ENCODE measurements at regions not wholly inside any gene's neighbourhood (a gene's known extent, or its start where the extent isn't known, plus 50 kb on each side); places are given as distances from the start of the nearest gene placed in this dataset.

DNA sequence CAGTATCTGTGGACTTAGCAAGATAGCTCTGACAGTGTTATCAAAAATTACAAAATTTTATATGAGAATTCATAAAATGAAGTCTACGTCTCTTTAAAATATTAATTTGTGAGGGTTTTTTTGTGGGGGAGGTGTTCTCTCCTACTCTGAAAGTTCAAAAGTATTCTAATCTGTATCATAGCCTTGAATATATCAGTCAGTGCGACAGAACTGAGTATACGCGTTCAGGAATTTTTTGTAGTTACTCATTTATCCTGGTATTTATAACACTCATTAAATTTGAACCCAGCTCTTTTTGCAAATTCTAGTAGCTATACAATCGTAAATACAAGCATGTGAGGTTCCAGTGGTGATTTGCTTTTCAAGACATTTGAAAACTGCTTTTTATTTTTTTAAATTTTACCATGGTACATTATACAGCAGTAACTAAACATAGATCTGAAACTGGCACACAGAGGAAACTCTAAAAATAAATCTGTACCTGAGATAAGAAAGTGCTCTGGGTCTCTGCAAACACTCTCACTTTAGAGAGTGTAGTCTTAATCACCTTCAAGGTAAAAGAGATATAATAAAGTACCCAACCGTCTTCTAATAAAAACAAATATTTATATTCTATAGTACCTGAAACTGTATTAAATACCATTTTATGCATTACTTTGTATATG, 178.4 kb upstream of the ADAMTS5 start:
- no peak for DNase-seq (ENCODE audit: low spot score)

DNA sequence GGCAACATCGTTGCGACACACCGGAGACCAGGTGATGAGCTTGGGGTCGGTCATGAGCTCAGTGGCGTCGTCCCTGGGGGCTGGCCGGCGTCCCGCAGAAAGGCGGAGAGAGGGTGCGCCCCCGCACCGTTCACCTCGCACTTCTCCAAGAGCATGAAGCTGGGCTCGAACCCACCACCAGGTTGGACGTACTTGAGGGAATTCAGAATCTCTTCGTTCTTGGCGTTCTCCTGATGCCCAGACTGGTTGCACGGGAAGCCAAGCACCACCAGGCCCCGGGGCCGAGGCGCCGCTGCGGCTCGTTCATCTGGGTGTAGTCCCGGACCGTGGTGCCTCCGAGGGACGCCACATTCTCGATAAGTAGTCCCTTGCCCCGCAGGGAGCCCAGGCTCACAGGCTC, 176.6 kb upstream of the ADAMTS5 start:
- DNase-seq (ENCODE audit: low spot score) = no peak

DNA sequence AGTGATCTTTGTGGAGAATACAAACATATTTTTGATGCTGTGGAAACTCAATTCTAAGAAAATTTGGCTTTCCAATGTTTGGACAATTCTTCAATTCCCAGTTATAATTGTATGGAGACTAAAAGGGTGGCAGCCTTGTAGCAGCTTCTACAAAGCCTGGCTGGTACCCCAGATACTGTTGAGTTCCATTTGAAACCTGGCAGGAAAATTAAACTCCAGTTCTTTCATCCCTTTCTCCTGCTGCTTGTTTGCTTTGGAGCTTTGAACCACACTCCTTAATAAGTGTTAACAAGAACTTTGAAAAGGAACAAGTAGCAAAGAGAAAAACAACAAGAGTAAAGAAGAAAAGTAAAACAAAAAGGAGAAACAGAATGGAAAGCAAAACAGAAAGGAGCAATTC, 172.6 kb upstream of the ADAMTS5 start:
- no peak for DNase-seq (ENCODE audit: low spot score)

DNA sequence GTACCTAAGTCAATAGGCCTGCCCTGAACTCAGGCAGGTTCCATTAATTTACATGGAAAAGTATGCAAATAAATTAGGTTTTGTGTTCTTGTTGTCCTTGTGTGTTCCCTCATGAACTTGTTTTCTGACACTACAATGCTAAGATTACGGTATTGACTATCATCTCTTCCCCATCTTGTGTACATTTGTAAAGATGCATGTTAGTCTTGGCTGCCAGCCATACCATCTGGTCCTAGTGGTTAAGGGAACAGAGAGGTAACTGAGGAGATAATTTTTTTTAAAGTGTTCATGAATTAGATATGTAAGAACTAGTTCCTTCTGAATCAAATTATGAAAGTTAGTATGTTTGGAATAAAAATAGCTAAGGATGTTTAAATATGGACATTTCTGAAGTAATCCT, 167.6 kb upstream of the ADAMTS5 start:
- no peak for DNase-seq (ENCODE audit: low spot score)

DNA sequence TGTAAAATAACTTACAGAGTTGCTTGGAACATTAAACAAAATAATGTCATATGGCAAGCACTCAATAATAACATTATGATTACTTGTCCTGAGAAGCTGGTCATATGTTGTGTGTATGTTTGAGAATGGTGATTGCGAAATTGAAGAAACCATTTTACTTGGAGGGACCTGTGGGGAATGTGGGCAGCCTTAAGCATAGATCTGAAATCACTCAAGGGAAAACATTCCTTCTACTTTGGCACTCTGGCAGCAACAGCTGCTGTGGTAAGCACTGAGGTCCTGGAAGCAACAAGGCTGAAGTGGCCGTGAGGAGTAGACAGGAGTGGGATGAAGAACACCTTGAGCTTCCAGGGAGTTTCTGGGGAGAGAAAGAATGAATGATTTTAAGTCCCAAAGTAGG, 165.4 kb upstream of the ADAMTS5 start:
- DNase-seq (ENCODE audit: low spot score) = no peak

DNA sequence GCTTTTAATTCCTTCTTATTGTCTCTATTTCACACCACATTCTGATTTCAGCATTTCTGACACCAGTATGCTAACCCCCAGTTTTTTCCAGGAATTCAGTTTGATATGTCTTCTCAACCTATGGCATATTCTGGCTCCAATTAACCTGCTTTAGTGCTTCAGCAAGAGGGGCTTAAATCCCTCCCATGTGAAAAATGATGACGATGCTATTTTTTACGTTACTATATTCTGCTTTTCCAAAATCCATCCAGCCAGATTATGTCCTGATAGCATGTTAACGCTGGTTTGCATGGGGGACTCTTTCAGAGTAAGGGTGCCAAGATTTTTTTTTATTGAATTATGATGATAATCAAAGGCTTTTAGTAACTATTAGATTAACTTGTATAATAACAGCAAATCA, 163.3 kb upstream of the ADAMTS5 start:
- DNase-seq (ENCODE audit: low spot score) = no peak

DNA sequence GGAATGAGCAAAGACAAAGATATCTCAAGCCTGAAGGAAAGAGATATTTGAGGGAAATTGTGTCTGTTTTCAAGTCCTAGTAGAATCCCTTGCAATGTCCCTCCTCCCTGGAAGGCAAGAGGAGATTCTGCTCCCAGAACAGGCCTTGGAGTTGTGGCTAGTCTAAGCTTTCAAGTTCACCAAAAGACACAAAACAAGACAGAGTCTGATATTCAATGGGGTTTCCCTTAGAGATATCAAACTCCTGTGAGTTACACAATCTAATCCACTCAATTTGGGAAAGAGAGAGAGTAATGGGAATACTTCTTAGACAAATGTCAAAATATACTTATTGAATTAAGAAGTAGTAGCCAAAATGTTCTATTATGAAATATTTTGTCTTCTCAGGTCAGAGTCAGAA, 162.8 kb upstream of the ADAMTS5 start:
- no peak for DNase-seq (ENCODE audit: low spot score)

DNA sequence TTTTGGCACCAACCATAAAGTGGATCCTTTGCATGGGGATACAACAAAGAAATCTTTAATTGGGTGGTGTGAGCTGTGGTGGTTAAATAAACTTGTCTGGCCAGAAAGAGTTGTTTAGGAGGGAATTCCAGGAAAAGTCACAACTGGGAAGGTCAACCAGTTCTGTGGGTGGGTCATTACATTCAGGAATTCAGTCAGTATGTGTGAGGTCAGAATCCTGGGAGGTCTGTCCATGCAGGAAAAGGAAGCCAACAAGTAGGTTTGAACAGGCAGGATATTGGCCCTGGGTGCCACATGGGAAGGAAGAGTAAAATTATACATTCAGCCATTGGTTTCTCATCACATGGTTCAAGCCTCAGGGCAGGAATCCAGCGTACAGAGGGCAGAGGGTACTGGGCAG, 162.3 kb upstream of the ADAMTS5 start:
- no peak for DNase-seq (ENCODE audit: low spot score)

DNA sequence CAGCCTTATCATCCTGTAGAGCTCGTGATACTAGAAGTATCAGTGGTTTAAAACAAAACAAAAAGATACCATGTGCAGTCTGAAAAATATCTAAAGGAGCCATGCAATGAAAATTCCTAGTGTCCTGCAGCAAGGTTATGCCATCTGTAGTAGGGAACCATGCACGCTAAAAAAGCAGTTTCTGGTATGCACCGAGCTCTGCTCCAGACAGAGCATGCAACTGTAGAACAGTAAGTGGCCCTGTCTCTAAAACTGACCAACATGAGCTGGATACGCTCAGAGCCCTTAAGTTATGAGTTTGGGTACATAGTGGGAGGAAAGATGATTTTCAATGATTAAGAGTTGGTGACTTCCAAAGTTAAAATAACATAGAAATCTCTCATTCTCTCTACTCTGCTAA, 159.3 kb upstream of the ADAMTS5 start:
- DNase-seq (ENCODE audit: low spot score) = no peak

DNA sequence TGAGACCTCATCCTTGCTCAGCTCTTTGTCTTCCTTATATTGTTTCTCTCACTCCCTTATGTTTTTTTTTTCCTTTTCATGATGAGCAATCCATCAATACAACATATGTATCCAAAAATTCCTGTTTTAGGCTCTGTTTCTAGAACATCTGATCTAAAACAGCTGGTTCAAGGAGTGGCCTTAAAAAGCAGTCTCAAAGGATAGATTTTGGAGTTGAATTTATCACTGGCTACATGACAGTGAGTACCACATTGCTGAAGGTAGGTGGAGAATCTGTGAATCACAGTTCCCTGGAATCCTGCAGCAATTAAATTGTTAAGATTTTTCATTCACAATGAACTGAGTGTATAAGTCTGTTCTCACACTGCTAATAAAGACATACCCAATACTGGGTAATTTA, 155.8 kb upstream of the ADAMTS5 start:
- DNase-seq (ENCODE audit: low spot score) = no peak

DNA sequence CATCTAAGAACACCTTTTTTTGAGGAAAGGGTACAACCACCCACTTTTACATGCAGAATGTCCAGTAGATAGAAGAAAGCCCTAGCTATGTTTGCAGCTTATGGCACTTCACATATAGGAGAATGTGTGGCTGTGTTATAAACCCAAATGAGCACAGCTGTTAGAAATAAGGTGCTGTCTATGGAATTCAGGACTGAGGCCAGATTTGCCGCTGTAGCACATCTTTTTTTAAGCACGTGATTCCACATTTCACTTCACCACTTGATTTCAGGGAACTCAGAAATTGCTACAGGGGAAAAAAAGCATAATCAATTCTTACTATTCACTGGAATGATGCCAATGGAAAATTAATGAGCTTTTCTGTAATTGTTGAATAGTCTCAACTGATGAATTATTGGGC, 147.2 kb upstream of the ADAMTS5 start:
- DNase-seq (ENCODE audit: low spot score) = no peak

DNA sequence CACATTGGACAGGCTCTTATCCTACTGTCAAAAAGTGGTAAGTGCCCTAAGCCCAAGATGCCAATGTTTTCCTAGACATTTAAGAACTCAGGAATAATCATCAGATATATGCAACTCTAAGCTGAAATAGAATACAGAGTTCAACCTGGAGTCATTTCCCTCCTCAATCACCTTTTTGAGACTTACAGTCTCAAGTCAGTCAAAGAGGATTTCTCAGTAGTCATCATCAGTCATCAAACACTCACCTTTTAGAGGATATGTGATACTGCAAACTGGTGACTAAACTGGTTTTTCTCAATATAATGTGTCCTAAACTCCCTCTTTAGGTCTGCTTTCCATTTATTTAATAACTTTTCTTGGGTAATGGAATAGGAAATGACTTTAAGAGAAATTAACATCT, 145.3 kb upstream of the ADAMTS5 start:
- DNase-seq (ENCODE audit: low spot score) = no peak

DNA sequence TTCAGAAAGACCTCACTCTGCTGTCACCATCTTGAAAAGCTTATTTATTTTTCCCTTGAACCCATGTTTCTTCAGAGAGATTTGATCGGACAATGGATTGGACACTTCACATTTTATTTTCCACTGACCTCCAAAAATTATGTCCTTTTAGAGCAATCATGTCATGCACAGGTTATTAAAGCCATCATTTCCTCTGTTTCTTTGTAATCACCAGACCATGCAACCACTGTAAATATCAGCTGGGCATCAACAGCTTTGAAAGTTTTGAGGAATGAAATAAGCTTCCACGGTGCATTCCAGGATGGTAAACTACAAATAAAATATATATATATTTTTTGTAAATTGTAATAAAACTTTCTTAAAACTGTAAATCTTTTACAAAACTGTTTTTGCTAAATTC, 144.1 kb upstream of the ADAMTS5 start:
- no peak for DNase-seq (ENCODE audit: low spot score)

DNA sequence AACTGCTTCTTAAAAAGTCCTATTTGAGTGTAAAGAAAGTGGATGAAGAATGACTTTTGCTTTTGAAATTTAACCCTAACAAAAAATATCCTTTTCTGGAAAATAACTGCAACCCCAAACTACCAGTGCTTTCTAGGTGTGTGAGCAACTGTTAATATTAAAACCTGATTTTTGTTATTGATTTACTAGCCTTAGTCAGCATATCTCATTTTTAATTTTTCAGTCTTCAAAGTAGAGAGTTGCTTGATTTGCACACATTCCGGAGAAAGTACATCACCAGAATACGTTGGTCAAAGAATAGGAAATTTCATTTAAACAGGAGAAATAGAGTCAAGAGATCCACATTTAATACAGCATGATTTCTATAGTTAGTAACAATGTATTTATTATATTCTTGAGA, 141.8 kb upstream of the ADAMTS5 start:
- no peak for DNase-seq (ENCODE audit: low spot score)

DNA sequence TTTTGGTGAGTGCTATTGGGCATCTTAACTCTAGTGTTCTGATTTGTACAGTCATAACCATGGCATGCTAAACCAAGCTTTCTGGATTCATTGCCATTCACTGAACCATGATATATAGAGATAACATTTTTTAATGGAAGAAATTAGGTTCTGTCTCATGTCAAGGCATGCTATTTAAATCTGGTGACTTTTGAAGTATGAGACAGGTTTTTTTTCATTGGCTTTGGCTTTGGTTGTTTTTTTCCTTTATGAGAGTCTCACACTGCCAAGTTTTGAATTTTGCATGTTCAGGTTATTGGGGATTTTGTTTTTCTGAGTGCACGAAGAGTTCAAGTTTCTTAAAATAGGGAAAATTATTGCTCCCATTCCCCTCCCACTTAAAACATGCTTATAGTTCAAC, 141.3 kb upstream of the ADAMTS5 start:
- no peak for DNase-seq (ENCODE audit: low spot score)

DNA sequence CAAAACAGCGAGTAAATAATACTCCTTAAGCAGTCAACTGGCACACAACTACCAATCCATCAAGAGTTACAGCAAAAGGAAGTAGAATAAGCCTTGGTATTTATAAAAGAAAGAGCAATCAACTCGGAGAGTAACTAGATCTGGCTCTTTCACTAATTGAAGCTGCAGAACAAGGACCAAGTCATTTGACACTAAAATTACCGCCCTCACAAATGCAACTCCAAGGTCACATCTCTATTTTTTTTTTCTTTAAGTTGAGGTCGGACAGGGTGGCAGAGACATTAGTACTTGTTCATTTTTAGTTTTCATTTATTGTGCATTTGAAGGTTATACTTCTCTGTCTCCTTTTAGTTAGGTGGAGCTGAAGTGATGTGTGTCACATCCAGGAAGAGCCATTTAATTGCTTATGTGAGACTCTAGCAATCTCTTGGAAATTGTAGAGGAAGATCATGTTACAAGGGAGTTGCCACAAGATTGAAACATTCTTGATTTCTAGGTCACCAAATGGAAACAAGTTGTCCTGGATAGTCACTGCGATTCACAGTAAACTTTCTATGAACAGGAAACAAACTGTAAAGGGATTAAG, 138.1 kb upstream of the ADAMTS5 start:
- DNase-seq (ENCODE audit: low spot score) = no peak

DNA sequence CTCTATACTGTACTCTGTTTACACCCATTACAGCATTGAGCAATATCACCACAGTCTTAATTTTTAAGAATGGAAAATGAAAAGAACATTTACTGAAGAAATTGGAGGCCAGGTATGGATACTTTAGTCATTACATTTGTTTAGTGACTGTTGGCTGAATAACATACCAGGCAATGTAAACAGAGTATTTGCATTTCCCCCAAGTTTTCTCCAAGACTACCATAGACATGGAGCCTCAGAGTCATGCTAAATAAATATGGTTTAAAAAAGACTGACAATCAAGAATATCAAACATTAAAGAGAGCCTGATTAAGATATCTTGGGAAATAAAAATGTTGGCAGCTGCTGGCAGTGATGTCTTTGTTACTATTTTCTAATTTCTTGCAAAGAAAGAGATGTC, 136.9 kb upstream of the ADAMTS5 start:
- DNase-seq (ENCODE audit: low spot score) = no peak

DNA sequence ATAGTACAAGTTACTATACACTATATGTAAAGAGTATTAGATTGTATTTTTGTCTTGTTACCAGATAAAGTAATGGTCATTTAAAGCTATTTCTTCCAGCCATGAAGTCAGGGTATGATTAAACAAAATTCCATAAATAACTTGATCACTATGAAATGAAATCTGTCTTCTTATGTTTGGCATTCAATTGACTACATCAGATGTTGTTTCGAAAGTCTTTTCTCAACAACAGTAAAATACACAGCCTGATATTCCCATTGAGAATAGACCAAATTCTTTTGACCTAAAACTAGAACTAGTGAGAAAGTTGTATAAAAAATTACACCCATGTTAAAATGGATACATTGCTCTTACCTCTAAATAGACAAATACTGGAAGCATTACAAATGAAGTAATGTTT, 134.6 kb upstream of the ADAMTS5 start:
- DNase-seq (ENCODE audit: low spot score) = no peak

DNA sequence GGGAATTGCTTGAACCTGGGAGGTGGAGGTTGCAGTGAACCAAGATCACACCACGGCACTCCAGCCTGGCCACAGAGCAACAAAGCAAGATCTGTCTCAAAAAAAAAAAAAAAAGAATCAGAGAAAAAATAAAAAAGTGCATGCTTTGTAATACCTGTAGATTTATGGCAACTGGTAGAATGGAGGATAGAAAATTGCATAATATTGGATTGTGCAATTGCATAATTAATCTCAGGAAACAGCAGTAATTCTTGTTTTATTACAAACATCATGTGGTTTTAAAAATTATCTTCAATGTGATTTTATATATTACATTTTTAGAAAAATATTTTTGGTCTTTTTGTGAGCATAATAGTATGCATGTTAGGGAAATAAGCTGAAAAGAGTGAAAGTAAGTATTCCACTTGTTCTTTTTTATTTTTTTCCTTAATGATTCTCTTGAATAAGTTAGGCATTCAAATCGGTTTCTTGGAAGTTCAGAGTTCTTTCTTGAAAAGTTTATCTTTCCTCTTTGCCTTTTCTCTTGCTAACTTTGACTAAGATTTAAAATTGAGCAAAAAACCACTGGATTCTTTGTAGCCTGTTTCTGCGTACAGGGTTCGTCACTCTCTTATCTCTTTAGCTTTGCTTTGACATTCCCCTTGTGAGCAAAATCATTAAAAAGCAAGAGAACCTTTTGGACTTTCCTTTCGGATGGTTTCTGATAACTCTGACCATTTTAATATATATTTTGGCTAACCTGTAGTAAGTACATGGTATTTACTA, 127.5 kb upstream of the ADAMTS5 start:
- DNase-seq (ENCODE audit: low spot score) = no peak

DNA sequence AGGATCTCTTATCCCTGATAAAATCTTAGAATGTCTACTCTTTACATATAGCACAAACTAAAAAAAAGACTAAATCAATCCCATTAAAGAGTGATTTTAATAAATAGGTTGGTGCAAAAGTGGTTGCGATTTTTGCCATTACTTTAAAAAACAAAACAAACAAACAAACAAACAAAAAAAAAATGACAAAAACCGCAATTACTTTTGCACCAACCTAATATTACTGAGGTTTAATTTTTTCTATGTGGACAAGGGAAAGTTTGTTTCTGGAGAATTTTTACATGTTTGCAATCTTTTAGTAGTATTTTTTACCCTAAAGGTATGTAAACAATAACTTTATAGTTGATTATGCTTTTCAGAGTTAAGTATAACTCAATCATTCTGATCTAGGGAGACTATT, 119.7 kb upstream of the ADAMTS5 start:
- DNase-seq (ENCODE audit: low spot score) = no peak

DNA sequence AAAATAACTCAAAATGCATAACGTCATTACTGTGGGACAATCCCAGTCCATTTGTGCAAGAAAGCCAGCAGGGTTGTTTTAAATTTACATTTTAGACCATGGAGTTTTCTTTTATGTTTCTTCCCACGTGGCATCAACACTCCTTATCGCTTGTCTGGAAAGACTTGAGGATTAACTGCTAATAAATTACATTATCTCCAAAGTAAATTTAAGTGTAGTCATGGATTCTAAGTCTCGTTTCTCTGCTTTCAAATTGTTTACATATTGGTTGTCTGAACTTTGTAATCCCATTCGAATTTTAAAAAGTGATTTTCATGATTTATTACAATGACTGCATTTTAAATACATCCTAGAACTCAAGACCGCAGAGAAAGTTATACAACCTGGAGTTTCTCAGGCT, 119.3 kb upstream of the ADAMTS5 start:
- no peak for DNase-seq (ENCODE audit: low spot score)

DNA sequence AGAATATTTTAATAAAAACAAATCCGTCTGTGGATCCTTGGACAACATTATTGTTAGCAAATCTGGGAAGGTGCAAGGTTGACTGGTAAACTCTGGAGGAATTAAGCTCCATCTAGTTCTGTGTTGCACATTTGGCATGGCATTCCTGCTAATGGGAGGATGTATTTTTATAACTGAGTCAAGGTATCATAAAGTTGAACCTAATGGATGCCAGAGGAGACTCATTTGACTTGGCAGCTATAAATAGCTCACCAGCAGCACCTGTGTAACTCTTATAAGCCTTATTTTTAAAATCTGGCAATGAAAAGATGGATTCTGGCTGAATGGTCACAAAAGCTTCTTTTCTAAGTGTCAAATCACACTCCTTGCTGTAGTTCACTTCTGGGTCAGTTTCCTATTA, 118.5 kb upstream of the ADAMTS5 start:
- no peak for DNase-seq (ENCODE audit: low spot score)

DNA sequence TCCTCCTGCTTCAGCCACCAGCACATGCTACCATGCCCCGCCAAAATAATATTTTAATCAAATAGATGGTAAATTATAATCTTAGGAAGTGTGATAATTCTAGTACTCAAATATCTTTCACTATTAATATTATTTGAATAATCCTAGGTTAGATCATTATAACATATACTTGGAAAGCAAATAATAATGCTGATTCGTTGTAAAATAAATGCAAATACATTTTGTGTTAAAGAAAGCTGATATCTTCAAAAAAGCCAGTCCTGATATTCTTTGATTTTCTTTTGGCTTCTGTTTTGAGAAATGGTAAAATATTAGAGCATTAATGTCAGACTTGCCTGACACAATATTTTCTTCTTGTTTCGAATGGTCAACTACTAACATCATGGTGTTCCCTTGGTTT, 116.3 kb upstream of the ADAMTS5 start:
- DNase-seq (ENCODE audit: low spot score) = no peak

Measured in mucosa of gallbladder (tissue), 1 donor.